ENCODE measurements at regions not wholly inside any gene's neighbourhood (a gene's known extent, or its start where the extent isn't known, plus 50 kb on each side); places are given as distances from the start of the nearest gene placed in this dataset.

- no peaks in the 10 kb centered on the region for H3K36me3 Mint-ChIP-seq (ENCODE audit: low read depth)
- no peaks in the 10 kb centered on the region for H3K9me3 Mint-ChIP-seq
- H3K4me3 Mint-ChIP-seq, result no peak overlapping the region
- H3K4me1 Mint-ChIP-seq, result peaks cover 21% of the 10 kb centered on the region
- no peak overlapping the region for H3K27ac Mint-ChIP-seq
- TF ChIP-seq CTCF (IDR thresholded peaks at IDR 0.05; ENCODE audit: unreplicated experiment in 3 of 3), result no peak
- H3K27me3 Mint-ChIP-seq (ENCODE audit: low read depth), result peaks cover 6% of the 10 kb centered on the region
Observed at GRCh38 chr16:80300456-80300855, 240.3 kb upstream of the DYNLRB2 start.

DNA sequence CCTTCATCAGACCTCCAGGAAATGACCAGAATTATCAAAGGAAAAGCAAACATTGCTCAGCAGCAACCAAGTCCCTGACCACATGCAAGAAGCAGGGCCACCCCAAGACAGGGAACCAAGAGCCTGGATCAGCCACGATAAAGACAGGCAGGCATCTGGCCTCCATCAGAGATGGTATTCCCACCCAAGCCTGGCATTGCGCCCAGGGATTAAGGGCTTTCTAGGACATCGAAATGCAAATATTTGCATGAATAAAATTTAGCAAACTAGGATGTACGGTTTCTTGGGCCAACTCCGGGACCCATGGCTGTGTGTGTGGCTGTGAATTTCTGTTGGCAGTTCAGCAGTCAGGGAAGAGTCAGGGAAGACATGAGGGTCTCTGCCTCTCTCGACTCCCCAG, 241.4 kb upstream of the DYNLRB2 start:
- H3K27ac Mint-ChIP-seq, result no peak overlapping the region
- H3K36me3 Mint-ChIP-seq (ENCODE audit: low read depth), result no peaks in the 10 kb centered on the region
- no peak overlapping the region for H3K4me3 Mint-ChIP-seq
- H3K27me3 Mint-ChIP-seq (ENCODE audit: low read depth), result peaks cover 6% of the 10 kb centered on the region
- TF ChIP-seq CTCF (IDR thresholded peaks at IDR 0.05; ENCODE audit: unreplicated experiment in 3 of 3), result no peak
- H3K4me1 Mint-ChIP-seq, result peaks cover 10% of the 10 kb centered on the region
- H3K9me3 Mint-ChIP-seq, result peaks cover 5% of the 10 kb centered on the region

GRCh38 chr16:80298676-80299075, 242.1 kb upstream of the DYNLRB2 start:
- H3K27me3 Mint-ChIP-seq (ENCODE audit: low read depth), result peaks cover 1% of the 10 kb centered on the region

DNA sequence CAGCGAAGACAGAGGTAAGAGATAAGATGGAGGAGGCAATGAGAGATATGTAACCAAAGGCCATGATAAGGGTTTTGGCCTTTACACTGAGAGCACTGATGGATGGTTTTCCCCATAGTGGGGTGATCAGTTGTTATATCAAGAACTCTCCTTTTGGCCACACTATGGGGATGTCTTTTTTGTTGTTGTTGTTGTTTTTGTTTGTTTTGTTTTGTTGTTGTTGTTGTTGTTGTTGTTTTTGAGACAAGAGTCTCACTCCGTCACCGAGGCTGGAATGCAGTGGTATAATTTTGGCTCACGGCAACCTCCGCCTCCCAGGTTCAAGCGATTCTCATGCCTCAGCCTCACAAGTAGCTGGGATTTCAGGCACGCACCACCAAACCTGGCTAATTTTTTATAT, 244.8 kb upstream of the DYNLRB2 start:
- Mint-ChIP-seq H3K27ac (peak overlapping the region in 1 of 3 experiments; percentile 12), H3K9me3 (peaks cover 12% of the 10 kb centered on the region), H3K27me3 (ENCODE audit: low read depth) (no peaks in the 10 kb centered on the region), H3K36me3 (ENCODE audit: low read depth) (no peaks in the 10 kb centered on the region), H3K4me3 (no peak overlapping the region), H3K4me1 (no peaks in the 10 kb centered on the region)
- TF ChIP-seq CTCF (IDR thresholded peaks at IDR 0.05; ENCODE audit: unreplicated experiment in 3 of 3), result no peak

More at GRCh38 chr16:80298676-80299075, 242.1 kb upstream of the DYNLRB2 start:
- Mint-ChIP-seq H3K9me3 (peaks cover 7% of the 10 kb centered on the region), H3K4me1 (peaks cover 3% of the 10 kb centered on the region), H3K4me3 (no peak overlapping the region), H3K27ac (no peak overlapping the region), H3K36me3 (ENCODE audit: low read depth) (no peaks in the 10 kb centered on the region)
- TF ChIP-seq CTCF (IDR thresholded peaks at IDR 0.05; ENCODE audit: unreplicated experiment in 3 of 3), result no peak

DNA sequence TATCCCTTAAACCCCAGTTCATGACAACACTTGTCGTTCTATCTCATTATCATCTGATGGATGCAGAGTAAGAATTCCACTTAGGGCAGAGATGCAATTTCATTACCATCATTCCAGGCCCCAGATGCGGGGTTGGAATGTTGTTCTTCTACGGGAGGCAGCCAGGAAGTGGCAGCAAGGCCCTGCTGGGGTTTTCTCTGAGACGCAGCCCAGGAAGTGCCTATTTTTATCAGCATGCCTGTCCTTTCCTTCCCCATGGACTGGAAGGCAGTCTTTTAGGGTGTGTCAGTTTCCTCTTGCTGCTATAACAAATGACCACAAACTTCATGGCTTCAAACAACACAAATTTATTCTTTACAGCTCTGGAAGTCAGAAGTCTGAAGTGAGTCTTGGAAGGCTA, 246.6 kb upstream of the DYNLRB2 start:
- no peak for TF ChIP-seq CTCF (IDR thresholded peaks at IDR 0.05; ENCODE audit: unreplicated experiment in 3 of 3)
- Mint-ChIP-seq H3K4me3 (no peak overlapping the region), H3K36me3 (ENCODE audit: low read depth) (no peaks in the 10 kb centered on the region), H3K4me1 (no peaks in the 10 kb centered on the region), H3K9me3 (peaks cover 12% of the 10 kb centered on the region), H3K27ac (no peak overlapping the region), H3K27me3 (ENCODE audit: low read depth) (no peaks in the 10 kb centered on the region)

GRCh38 chr16:80288616-80289015, 252.2 kb upstream of the DYNLRB2 start:
- H3K27ac Mint-ChIP-seq, result no peak overlapping the region
- no peak for TF ChIP-seq CTCF (IDR thresholded peaks at IDR 0.05; ENCODE audit: unreplicated experiment in 3 of 3)
- no peak overlapping the region for H3K4me3 Mint-ChIP-seq
- H3K36me3 Mint-ChIP-seq (ENCODE audit: low read depth), result no peaks in the 10 kb centered on the region
- no peaks in the 10 kb centered on the region for H3K4me1 Mint-ChIP-seq
- H3K27me3 Mint-ChIP-seq (ENCODE audit: low read depth), result no peaks in the 10 kb centered on the region
- H3K9me3 Mint-ChIP-seq, result peaks cover 6% of the 10 kb centered on the region

Measured in nephron (organoid).